ENCODE measurements at regions not wholly inside any gene's neighbourhood (a gene's known extent, or its start where the extent isn't known, plus 50 kb on each side); places are given as distances from the start of the nearest gene placed in this dataset.

GRCh38 chr2:219911541-219911940, 284.1 kb downstream of the SLC4A3 start:
- DNase-seq (no peak), ATAC-seq (ENCODE audit: insufficient read depth, low FRiP score) (no peak)
- Histone ChIP-seq H3K36me3 (ENCODE audit: control insufficient read depth in 4 of 4, insufficient read depth in 4 of 4, low read length in 4 of 4) (no peaks in the 10 kb centered on the region), H3K9me3 (ENCODE audit: control insufficient read depth in 4 of 4, insufficient read depth in 3 of 4, low read length in 3 of 4) (peaks cover 0 to 2% (median 0%) of the 10 kb centered on the region in 4 donors), H3K4me3 (no peak overlapping the region), H3K4me1 (ENCODE audit: control insufficient read depth in 5 of 5, insufficient read depth in 5 of 5, low read length in 5 of 5) (peaks cover 0 to 10% (median 0%) of the 10 kb centered on the region in 5 donors), H3K27ac (ENCODE audit: low read depth in 1 of 2, low read length in 1 of 2) (no peak overlapping the region), H3K9ac (ENCODE audit: insufficient read depth in 1 of 2, low read length in 2 of 2) (no peak overlapping the region), H3K27me3 (ENCODE audit: control insufficient read depth in 3 of 3, insufficient read depth in 3 of 3, low read length in 2 of 3) (no peaks in the 10 kb centered on the region)
- 74 to 81% methylated on average over 4 of the region's 4 CpGs for WGBS, 2 donors
- no peak for TF ChIP-seq CTCF (IDR thresholded peaks at IDR 0.05; ENCODE audit: control extremely low read depth, extremely low read depth)

GRCh38 chr2:219912491-219912921, 285.1 kb downstream of the SLC4A3 start:
- H3K4me3 ChIP-seq, result no peak overlapping the region
- 40 to 65% methylated on average over 7 of the region's 7 CpGs for WGBS, 2 donors
- TF ChIP-seq CTCF (IDR thresholded peaks at IDR 0.05; ENCODE audit: control extremely low read depth, extremely low read depth), result no peak
- H3K9ac ChIP-seq (ENCODE audit: insufficient read depth in 1 of 2, low read length in 2 of 2), result no peak overlapping the region
- peaks cover 0 to 10% (median 0%) of the 10 kb centered on the region in 5 donors for H3K4me1 ChIP-seq (ENCODE audit: control insufficient read depth in 5 of 5, insufficient read depth in 5 of 5, low read length in 5 of 5)
- H3K9me3 ChIP-seq (ENCODE audit: control insufficient read depth in 4 of 4, insufficient read depth in 3 of 4, low read length in 3 of 4), result peaks cover 0 to 2% (median 0%) of the 10 kb centered on the region in 4 donors
- DNase-seq (peak; percentile 68 to 90 (median 71)), ATAC-seq (ENCODE audit: insufficient read depth, low FRiP score) (no peak)
- H3K27ac ChIP-seq (ENCODE audit: low read depth in 1 of 2, low read length in 1 of 2), result no peak overlapping the region
- no peaks in the 10 kb centered on the region for H3K27me3 ChIP-seq (ENCODE audit: control insufficient read depth in 3 of 3, insufficient read depth in 3 of 3, low read length in 2 of 3)
- no peaks in the 10 kb centered on the region for H3K36me3 ChIP-seq (ENCODE audit: control insufficient read depth in 4 of 4, insufficient read depth in 4 of 4, low read length in 4 of 4)

- H3K27ac ChIP-seq (ENCODE audit: low read depth in 1 of 2, low read length in 1 of 2), result no peak overlapping the region
- no peaks in the 10 kb centered on the region for H3K36me3 ChIP-seq (ENCODE audit: control insufficient read depth in 4 of 4, insufficient read depth in 4 of 4, low read length in 4 of 4)
- no peak for ATAC-seq (ENCODE audit: insufficient read depth, low FRiP score)
- 94 to 97% methylated on average over 5 of the region's 5 CpGs for WGBS, 2 donors
- peaks cover 0 to 10% (median 0%) of the 10 kb centered on the region in 5 donors for H3K4me1 ChIP-seq (ENCODE audit: control insufficient read depth in 5 of 5, insufficient read depth in 5 of 5, low read length in 5 of 5)
- TF ChIP-seq CTCF (IDR thresholded peaks at IDR 0.05; ENCODE audit: control extremely low read depth, extremely low read depth), result no peak
- no peak for DNase-seq
- H3K4me3 ChIP-seq, result no peak overlapping the region
- no peak overlapping the region for H3K9ac ChIP-seq (ENCODE audit: insufficient read depth in 1 of 2, low read length in 2 of 2)
- no peaks in the 10 kb centered on the region for H3K27me3 ChIP-seq (ENCODE audit: control insufficient read depth in 3 of 3, insufficient read depth in 3 of 3, low read length in 2 of 3)
- H3K9me3 ChIP-seq (ENCODE audit: control insufficient read depth in 4 of 4, insufficient read depth in 3 of 4, low read length in 3 of 4), result peaks cover 0 to 4% (median 0%) of the 10 kb centered on the region in 4 donors
Measured at GRCh38 chr2:219914577-219914976, 287.1 kb downstream of the SLC4A3 start.

GRCh38 chr2:219916281-219916680, 288.9 kb downstream of the SLC4A3 start:
- no peak for TF ChIP-seq CTCF (IDR thresholded peaks at IDR 0.05; ENCODE audit: control extremely low read depth, extremely low read depth)
- no peaks in the 10 kb centered on the region for H3K36me3 ChIP-seq (ENCODE audit: control insufficient read depth in 4 of 4, insufficient read depth in 4 of 4, low read length in 4 of 4)
- no peak overlapping the region for H3K27ac ChIP-seq (ENCODE audit: low read depth in 1 of 2, low read length in 1 of 2)
- H3K4me1 ChIP-seq (ENCODE audit: control insufficient read depth in 5 of 5, insufficient read depth in 5 of 5, low read length in 5 of 5), result peaks cover 0 to 10% (median 0%) of the 10 kb centered on the region in 5 donors
- ATAC-seq (ENCODE audit: insufficient read depth, low FRiP score) (no peak), DNase-seq (no peak)
- H3K27me3 ChIP-seq (ENCODE audit: control insufficient read depth in 3 of 3, insufficient read depth in 3 of 3, low read length in 2 of 3), result no peaks in the 10 kb centered on the region
- H3K9ac ChIP-seq (ENCODE audit: insufficient read depth in 1 of 2, low read length in 2 of 2), result no peak overlapping the region
- no peak overlapping the region for H3K4me3 ChIP-seq
- H3K9me3 ChIP-seq (ENCODE audit: control insufficient read depth in 4 of 4, insufficient read depth in 3 of 4, low read length in 3 of 4), result peaks cover 0 to 4% (median 0%) of the 10 kb centered on the region in 4 donors
- WGBS, 2 donors, result 92 to 94% methylated on average over 6 of the region's 6 CpGs

Data from lung (tissue), 11 donors.